ENCODE measurements at regions not wholly inside any gene's neighbourhood (a gene's known extent, or its start where the extent isn't known, plus 50 kb on each side); places are given as distances from the start of the nearest gene placed in this dataset.
"Not testable (repeated sequence)": the region's sequence is repeated elsewhere in the genome, so short reads cannot be mapped to it uniquely, and the experiment has no call there.

DNA sequence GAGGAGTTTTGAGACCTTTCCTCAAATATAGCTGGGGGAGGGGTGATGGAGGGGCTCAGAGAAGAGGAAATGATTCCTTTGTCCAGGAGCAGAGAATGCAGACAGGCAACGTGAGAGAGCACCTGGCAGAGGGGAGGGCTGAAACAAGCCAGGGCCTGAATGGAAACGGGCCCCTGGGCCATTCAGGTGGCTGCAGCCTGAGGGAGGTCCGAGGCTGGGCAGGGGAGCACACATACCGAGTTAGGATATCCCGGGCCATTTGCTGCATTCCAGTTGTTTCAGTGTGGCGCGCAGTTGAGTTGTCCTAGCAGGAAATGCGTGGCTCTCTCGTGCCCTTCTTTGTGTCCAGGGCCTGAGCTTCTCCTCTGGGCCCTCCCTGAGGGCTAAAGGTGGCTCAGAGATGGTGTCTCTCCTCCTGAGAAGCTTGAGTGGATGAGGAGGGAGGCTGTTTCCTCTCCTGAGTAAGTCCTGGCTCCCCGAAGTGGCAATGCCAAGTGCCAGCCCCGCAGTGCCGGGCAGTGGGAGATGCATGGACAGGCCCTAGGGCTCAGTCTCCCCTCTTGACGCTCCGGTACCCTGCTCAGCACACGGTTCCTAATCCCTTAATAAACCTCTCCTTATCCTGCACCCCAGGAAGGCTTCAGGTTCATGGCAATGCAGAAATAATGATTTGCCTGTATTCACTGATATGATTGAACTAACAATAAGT, 85.5 kb upstream of the VRK1 start (continued):
- no peak for TF ChIP-seq REST (IDR thresholded peaks at IDR 0.05; ENCODE audit: low read depth)
- no peak for TF ChIP-seq ZFX (IDR thresholded peaks at IDR 0.05)
- TF ChIP-seq YY1 (IDR thresholded peaks at IDR 0.05; ENCODE audit: extremely low read depth, insufficient replicate concordance, low read depth, low read length), result no peak
- no peak for TF ChIP-seq EZH2phosphoT487 (IDR thresholded peaks at IDR 0.05; ENCODE audit: borderline replicate concordance)
- no peak for TF ChIP-seq POLR2AphosphoS5 (IDR thresholded peaks at IDR 0.05; ENCODE audit: low read depth, low read length)

DNA sequence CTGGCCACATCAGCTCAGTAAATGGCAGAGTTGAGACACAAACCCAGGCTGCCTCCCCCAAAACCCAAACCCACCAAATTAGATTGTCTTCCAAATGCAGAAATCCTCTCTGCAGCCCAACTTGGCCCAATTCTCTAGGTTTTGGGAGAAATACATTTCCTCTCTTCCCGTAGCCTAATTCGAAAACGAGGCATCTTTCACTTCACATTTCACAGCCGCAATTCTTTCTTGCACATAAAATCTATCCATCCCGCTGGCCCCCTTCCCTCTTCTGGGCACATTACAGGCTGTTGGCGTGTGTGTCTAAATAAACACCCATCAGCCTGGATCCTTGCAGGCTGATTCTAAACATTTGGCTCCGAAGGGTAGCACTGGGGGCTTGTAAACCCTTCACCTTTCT, 83.8 kb upstream of the VRK1 start:
- no peak for TF ChIP-seq POLR2AphosphoS5 (IDR thresholded peaks at IDR 0.05; ENCODE audit: low read depth, low read length)
- intact Hi-C loops (cut with micrococcal nuclease), result no loop called here
- CTCF ChIA-PET, result no interaction called here
- Histone ChIP-seq H3K4me2 (ENCODE audit: low read length) (no peak overlapping the region), H3K27me3 (ENCODE audit: insufficient read depth, low read length) (peaks cover 6% of the 10 kb centered on the region; the same call in 1 of the 2 replicates), H3K36me3 (ENCODE audit: control insufficient read depth in 1 of 2, insufficient read depth in 2 of 2, low read length in 2 of 2) (no peaks in the 10 kb centered on the region), H3K4me1 (ENCODE audit: control insufficient read depth in 1 of 2, insufficient read depth in 2 of 2, low read length in 2 of 2) (no peaks in the 10 kb centered on the region), H2AFZ (ENCODE audit: low read depth, low read length, poor library complexity, severe bottlenecking) (no peak overlapping the region), H3K79me2 (ENCODE audit: insufficient read depth, low read length) (no peaks in the 10 kb centered on the region), H3K4me3 (replicated peaks in 1 of 2; ENCODE audit: low read depth in 1 of 2, low read length in 2 of 2) (no peak overlapping the region), H3K27ac (ENCODE audit: low read depth, low read length) (no peak overlapping the region), H3K9me3 (ENCODE audit: control insufficient read depth in 1 of 2, insufficient read depth in 1 of 2, low read depth in 1 of 2, low read length in 2 of 2) (no peaks in the 10 kb centered on the region), H3K9me2 (ENCODE audit: insufficient read depth) (no peaks in the 10 kb centered on the region), H4K20me1 (ENCODE audit: insufficient read depth) (no peaks in the 10 kb centered on the region), H3K9ac (ENCODE audit: low read length) (no peak overlapping the region)
- no TSS peak for BruUV-seq (replicated peaks)
- DNase-seq (ENCODE audit: low read depth, low spot score) (no peak), ATAC-seq (no peak)
- POLR2A ChIA-PET, result no interaction called here
- RAD21 ChIA-PET (ENCODE audit: low non-redundant PET in 1 of 2, low total read pairs in 2 of 2, uncharacterized antibody in 2 of 2, unreplicated experiment in 2 of 2), result no interaction called here

GRCh38 chr14:96714537-96714936, 82.6 kb upstream of the VRK1 start:
- RAD21 ChIA-PET (ENCODE audit: low non-redundant PET in 1 of 2, low total read pairs in 2 of 2, uncharacterized antibody in 2 of 2, unreplicated experiment in 2 of 2); H3K27ac ChIP-seq (ENCODE audit: low read depth, low read length); H3K9me2 ChIP-seq (ENCODE audit: insufficient read depth); H3K9me3 ChIP-seq (ENCODE audit: control insufficient read depth in 1 of 2, insufficient read depth in 1 of 2, low read depth in 1 of 2, low read length in 2 of 2); ATAC-seq; CTCF ChIA-PET; H3K4me2 ChIP-seq (ENCODE audit: low read length); BruUV-seq (replicated peaks); DNase-seq (ENCODE audit: low read depth, low spot score); H2AFZ ChIP-seq (ENCODE audit: low read depth, low read length, poor library complexity, severe bottlenecking); H4K20me1 ChIP-seq (ENCODE audit: insufficient read depth); H3K27me3 ChIP-seq (ENCODE audit: insufficient read depth, low read length); H3K9ac ChIP-seq (ENCODE audit: low read length); H3K36me3 ChIP-seq (ENCODE audit: control insufficient read depth in 1 of 2, insufficient read depth in 2 of 2, low read length in 2 of 2); H3K4me1 ChIP-seq (ENCODE audit: control insufficient read depth in 1 of 2, insufficient read depth in 2 of 2, low read length in 2 of 2); H3K79me2 ChIP-seq (ENCODE audit: insufficient read depth, low read length); intact Hi-C loops (cut with micrococcal nuclease); POLR2A ChIA-PET; H3K4me3 ChIP-seq (replicated peaks in 1 of 2; ENCODE audit: low read depth in 1 of 2, low read length in 2 of 2): not testable (repeated sequence)
